ENCODE measurements at regions not wholly inside any gene's neighbourhood (a gene's known extent, or its start where the extent isn't known, plus 50 kb on each side); places are given as distances from the start of the nearest gene placed in this dataset.

GRCh38 chr7:28350662-28351061 lies 61.7 kb upstream of the CREB5 start:
- BruUV-seq (replicated peaks) = no TSS peak
- POLR2A ChIA-PET = interaction anchor here (1.0 kb wide), 1 partner anchor 8 kb away, joined by 3 read pairs; no protein-coding TSS in a partner anchor
- DNase-seq (ENCODE audit: unreplicated experiment) = no peak
- no peak for TF ChIP-seq CTCF (IDR thresholded peaks at IDR 0.05; ENCODE audit: unreplicated experiment)
- CTCF ChIA-PET = interaction anchor here (0.6 to 1.4 kb wide), 3 partner anchors 8 to 503 kb away, joined by 3 to 4 read pairs (median 3); no protein-coding TSS in a partner anchor
- Mint-ChIP-seq H3K36me3 (ENCODE audit: insufficient read depth, unreplicated experiment) (no peaks in the 10 kb centered on the region), H3K27me3 (ENCODE audit: insufficient read depth, unreplicated experiment) (no peaks in the 10 kb centered on the region), H3K4me1 (ENCODE audit: insufficient read depth, unreplicated experiment) (peaks cover 52% of the 10 kb centered on the region), H3K4me3 (ENCODE audit: unreplicated experiment) (no peak overlapping the region), H3K27ac (ENCODE audit: low read depth, unreplicated experiment) (no peak overlapping the region), H3K9me3 (ENCODE audit: unreplicated experiment) (no peaks in the 10 kb centered on the region)
- intact Hi-C loops (cut with micrococcal nuclease) = no loop called here

- TF ChIP-seq CTCF (IDR thresholded peaks at IDR 0.05; ENCODE audit: unreplicated experiment) = no peak
- CTCF ChIA-PET = interaction anchor here (0.5 to 1.7 kb wide), 3 partner anchors 37 to 757 kb away, joined by 3 read pairs; no protein-coding TSS in a partner anchor
Observed at GRCh38 chr7:28351450-28351849, 60.9 kb upstream of the CREB5 start.

GRCh38 chr7:28354601-28355402 lies 57.5 kb upstream of the CREB5 start:
- POLR2A ChIA-PET = interaction anchor here (0.6 to 1.6 kb wide), 8 partner anchors 8 to 331 kb away, joined by 3 to 10 read pairs (median 4); no protein-coding TSS in a partner anchor
- no peaks in the 10 kb centered on the region for H3K36me3 Mint-ChIP-seq (ENCODE audit: insufficient read depth, unreplicated experiment)
- peak overlapping the region; percentile 74 for H3K27ac Mint-ChIP-seq (ENCODE audit: low read depth, unreplicated experiment)
- H3K9me3 Mint-ChIP-seq (ENCODE audit: unreplicated experiment) = no peaks in the 10 kb centered on the region
- no peak for TF ChIP-seq CTCF (IDR thresholded peaks at IDR 0.05; ENCODE audit: unreplicated experiment)
- CTCF ChIA-PET = interaction anchor here (0.6 to 2.0 kb wide), 4 partner anchors 27 to 752 kb away, joined by 3 to 9 read pairs (median 3); no protein-coding TSS in a partner anchor
- intact Hi-C loops (cut with micrococcal nuclease) = loop anchor here (2.0 kb wide), 1 partner anchor 54 kb away; no protein-coding TSS in a partner anchor
- no peak overlapping the region for H3K4me3 Mint-ChIP-seq (ENCODE audit: unreplicated experiment)
- H3K27me3 Mint-ChIP-seq (ENCODE audit: insufficient read depth, unreplicated experiment) = no peaks in the 10 kb centered on the region
- DNase-seq (ENCODE audit: unreplicated experiment) = peak; percentile 99
- H3K4me1 Mint-ChIP-seq (ENCODE audit: insufficient read depth, unreplicated experiment) = peaks cover 44% of the 10 kb centered on the region
- no TSS peak for BruUV-seq (replicated peaks)

More at GRCh38 chr7:28351450-28351849, 60.9 kb upstream of the CREB5 start:
- POLR2A ChIA-PET = interaction anchor here (1.0 kb wide), 1 partner anchor 7 kb away, joined by 3 read pairs; no protein-coding TSS in a partner anchor
- Mint-ChIP-seq H3K9me3 (ENCODE audit: unreplicated experiment) (no peaks in the 10 kb centered on the region), H3K27me3 (ENCODE audit: insufficient read depth, unreplicated experiment) (no peaks in the 10 kb centered on the region), H3K27ac (ENCODE audit: low read depth, unreplicated experiment) (no peak overlapping the region), H3K4me1 (ENCODE audit: insufficient read depth, unreplicated experiment) (peaks cover 51% of the 10 kb centered on the region), H3K36me3 (ENCODE audit: insufficient read depth, unreplicated experiment) (no peaks in the 10 kb centered on the region), H3K4me3 (ENCODE audit: unreplicated experiment) (no peak overlapping the region)
- intact Hi-C loops (cut with micrococcal nuclease) = no loop called here
- DNase-seq (ENCODE audit: unreplicated experiment) = no peak
- BruUV-seq (replicated peaks) = no TSS peak

GRCh38 chr7:28355635-28356319 lies 56.5 kb upstream of the CREB5 start:
- Mint-ChIP-seq H3K27ac (ENCODE audit: low read depth, unreplicated experiment) (no peak overlapping the region), H3K36me3 (ENCODE audit: insufficient read depth, unreplicated experiment) (no peaks in the 10 kb centered on the region), H3K4me1 (ENCODE audit: insufficient read depth, unreplicated experiment) (peaks cover 44% of the 10 kb centered on the region), H3K4me3 (ENCODE audit: unreplicated experiment) (no peak overlapping the region), H3K27me3 (ENCODE audit: insufficient read depth, unreplicated experiment) (no peaks in the 10 kb centered on the region), H3K9me3 (ENCODE audit: unreplicated experiment) (no peaks in the 10 kb centered on the region)
- no TSS peak for BruUV-seq (replicated peaks)
- POLR2A ChIA-PET = interaction anchor here (1.2 to 5.7 kb wide), 2 partner anchors 7 to 330 kb away, joined by 4 to 40 read pairs; no protein-coding TSS in a partner anchor
- CTCF ChIA-PET = interaction anchor here (0.6 to 2.0 kb wide), 4 partner anchors 56 to 751 kb away, joined by 3 to 9 read pairs (median 4); no protein-coding TSS in a partner anchor
- TF ChIP-seq CTCF (IDR thresholded peaks at IDR 0.05; ENCODE audit: unreplicated experiment) = no peak
- no peak for DNase-seq (ENCODE audit: unreplicated experiment)
- intact Hi-C loops (cut with micrococcal nuclease) = loop anchor here (2.0 kb wide), 1 partner anchor 55 kb away; no protein-coding TSS in a partner anchor

Data from MCF 10A (cell line).